GM12874 (cell line): ENCODE measurements at regions not wholly inside any gene's neighbourhood (a gene's known extent, or its start where the extent isn't known, plus 50 kb on each side); places are given as distances from the start of the nearest gene placed in this dataset.

Experiments used
- CTCF ChIP-seq: IDR thresholded peaks from 2 replicates; pipeline ENCODE4 v1.5.1; 2011; ENCODE audit warnings: low read depth, mild to moderate bottlenecking, control low read depth, low read length, moderate library complexity; ENCODE audit not compliant: insufficient read depth

GRCh38 chr9:106575823-106576222 is 287.1 kb upstream of the ZNF462 start:
- TF ChIP-seq CTCF = no peak

- no peak for TF ChIP-seq CTCF
Measured at GRCh38 chr9:106576232-106576760, 286.7 kb upstream of the ZNF462 start.

- TF ChIP-seq CTCF = no peak
Measured at GRCh38 chr9:106577121-106577520, 285.8 kb upstream of the ZNF462 start.

- TF ChIP-seq CTCF = no peak
Measured at GRCh38 chr9:106580546-106580945, 282.4 kb upstream of the ZNF462 start.

- TF ChIP-seq CTCF = no peak
Measured at GRCh38 chr9:106581973-106582372, 281.0 kb upstream of the ZNF462 start.

- no peak for TF ChIP-seq CTCF
Measured at GRCh38 chr9:106583751-106584150, 279.2 kb upstream of the ZNF462 start.

GRCh38 chr9:106587042-106587441 is 275.9 kb upstream of the ZNF462 start:
- no peak for TF ChIP-seq CTCF
